Fibroblast of lung (primary cell): ENCODE measurements at regions not wholly inside any gene's neighbourhood (a gene's known extent, or its start where the extent isn't known, plus 50 kb on each side); places are given as distances from the start of the nearest gene placed in this dataset.

ENCODE experiments used
- CTCF ChIP-seq, 2 donors: IDR thresholded peaks in 1 of 2; conservative IDR thresholded peaks in 1 of 2; 1 replicate in 1 of 2; 2 replicates in 1 of 2; pipeline ENCODE4 v1.5.1; 2011 to 2012; ENCODE audit warnings: low read length in 2 of 2, control low read depth in 1 of 2, inconsistent platforms in 1 of 2, low read depth in 1 of 2, mild to moderate bottlenecking in 1 of 2
- EZH2 ChIP-seq: IDR thresholded peaks from 2 replicates; pipeline ENCODE4 v1.5.1; 2012; ENCODE audit warnings: low read length, control low read depth, mild to moderate bottlenecking; ENCODE audit errors: missing control alignments

GRCh38 chr2:217291259-217291658 is 431.4 kb upstream of the TNP1 start:
- no peak for TF ChIP-seq CTCF (conservative IDR thresholded peaks at IDR 0.05 in 1 of 2, IDR thresholded peaks at IDR 0.05 in 1 of 2; ENCODE audit: low read depth in 1 of 2, low read length in 2 of 2)
- TF ChIP-seq EZH2 = no peak
